HG03521 (cell line): ENCODE measurements at regions not wholly inside any gene's neighbourhood (a gene's known extent, or its start where the extent isn't known, plus 50 kb on each side); places are given as distances from the start of the nearest gene placed in this dataset.

Experiments
- ATAC-seq: cut with Tn5 transposase; IDR thresholded peaks from one replicate; pipeline ENCODE4 v1.9.1; 2021; ENCODE audit warnings: mild to moderate bottlenecking, moderate library complexity; ENCODE audit not compliant: unreplicated experiment

DNA sequence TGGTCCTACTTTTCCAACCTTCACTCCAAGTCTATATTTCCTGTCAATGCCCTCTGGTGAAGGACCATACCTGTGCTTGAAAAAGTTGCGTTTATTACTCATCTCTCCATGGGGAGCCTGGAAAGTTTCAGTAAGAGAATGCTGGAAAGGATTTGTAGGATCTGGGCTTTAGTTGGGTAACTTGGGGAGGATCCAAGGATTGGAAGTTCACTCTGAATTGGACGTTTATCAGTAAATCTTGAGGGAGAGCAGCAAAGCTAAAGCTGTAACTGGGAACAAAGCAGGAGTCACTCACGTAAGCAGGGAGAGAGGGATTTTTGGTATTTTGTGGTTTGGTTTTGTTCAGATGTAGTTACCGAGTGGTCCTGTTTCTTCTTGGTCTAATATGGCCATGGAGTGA lies 51.4 kb upstream of the NPVF start:
- ATAC-seq: no peak

DNA sequence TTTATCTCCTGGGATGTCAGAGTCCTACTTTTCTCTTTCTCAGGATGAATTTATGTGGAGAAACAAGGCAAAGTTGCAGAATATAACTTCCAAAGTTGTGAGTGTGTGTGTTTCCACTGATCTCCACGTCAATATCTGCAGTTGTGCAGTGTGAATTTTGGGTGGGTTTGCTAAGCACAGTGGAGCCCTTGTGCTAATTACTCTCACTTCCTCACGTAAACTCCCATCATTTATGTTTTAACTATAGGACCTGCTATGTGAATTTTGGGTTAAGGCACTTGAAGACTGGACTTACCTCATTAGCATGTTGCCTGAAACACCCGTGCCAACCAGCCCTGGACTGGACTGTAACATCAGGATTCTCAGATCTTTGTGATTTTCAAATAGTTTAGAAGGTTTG lies 51.9 kb upstream of the NPVF start:
- ATAC-seq: no peak

DNA sequence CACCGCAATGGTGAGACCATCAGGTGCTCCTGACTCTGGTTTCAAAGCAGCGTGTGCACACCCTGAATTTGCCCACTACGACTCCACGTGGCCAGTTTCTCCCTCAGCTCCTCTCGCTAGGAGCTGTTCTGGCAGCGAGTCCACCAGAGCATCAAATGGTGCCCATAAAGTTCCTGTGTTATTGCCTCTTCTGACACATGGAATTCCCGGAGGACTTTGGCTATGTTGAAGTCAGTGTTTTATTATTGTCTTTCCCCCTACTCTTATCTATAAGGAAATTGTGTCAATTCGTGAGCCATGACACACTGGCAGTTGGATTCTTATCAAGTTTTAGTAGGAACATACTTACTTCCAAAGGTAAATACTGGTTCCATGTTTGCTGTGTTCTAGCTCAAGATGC lies 53.9 kb upstream of the NPVF start:
- no peak for ATAC-seq

DNA sequence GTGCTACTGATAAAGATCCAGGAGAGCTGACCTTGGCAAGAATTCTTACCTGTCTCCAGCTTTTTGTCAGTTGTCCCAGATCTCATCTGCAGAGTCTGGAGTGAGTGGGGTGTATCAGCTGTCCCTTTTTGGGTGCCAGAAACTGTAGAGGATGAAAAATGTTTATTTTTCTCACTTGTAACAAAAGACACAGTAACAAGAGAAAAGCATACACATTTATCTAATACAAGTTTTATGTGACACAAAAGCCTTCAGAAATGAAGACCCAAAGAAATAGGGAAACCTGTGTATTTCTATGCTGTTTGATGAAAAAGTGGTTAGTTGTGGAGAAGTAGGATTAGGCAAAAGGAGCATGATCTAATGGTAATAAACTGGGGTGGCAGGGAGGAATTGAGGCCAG lies 58.5 kb upstream of the NPVF start:
- ATAC-seq: no peak

DNA sequence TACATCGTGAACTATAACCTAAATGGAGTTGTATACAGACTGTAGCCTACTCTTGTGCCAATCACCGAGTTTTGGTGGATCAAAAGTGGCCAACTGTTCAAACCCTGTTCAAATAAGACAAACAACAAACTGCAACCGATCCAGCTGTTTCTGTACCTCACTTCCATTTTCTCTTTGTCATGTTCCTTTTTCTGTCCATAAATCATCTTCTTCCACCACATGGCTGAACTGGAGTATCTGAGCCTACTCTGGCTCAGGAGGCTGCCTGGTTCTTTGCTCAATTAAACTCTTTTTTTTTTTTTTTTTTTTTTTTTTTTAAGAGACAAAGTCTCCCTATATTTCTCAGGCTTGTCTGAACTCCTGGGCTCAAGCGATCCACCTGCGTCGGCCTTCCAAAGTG lies 59.0 kb upstream of the NPVF start:
- ATAC-seq: no peak

DNA sequence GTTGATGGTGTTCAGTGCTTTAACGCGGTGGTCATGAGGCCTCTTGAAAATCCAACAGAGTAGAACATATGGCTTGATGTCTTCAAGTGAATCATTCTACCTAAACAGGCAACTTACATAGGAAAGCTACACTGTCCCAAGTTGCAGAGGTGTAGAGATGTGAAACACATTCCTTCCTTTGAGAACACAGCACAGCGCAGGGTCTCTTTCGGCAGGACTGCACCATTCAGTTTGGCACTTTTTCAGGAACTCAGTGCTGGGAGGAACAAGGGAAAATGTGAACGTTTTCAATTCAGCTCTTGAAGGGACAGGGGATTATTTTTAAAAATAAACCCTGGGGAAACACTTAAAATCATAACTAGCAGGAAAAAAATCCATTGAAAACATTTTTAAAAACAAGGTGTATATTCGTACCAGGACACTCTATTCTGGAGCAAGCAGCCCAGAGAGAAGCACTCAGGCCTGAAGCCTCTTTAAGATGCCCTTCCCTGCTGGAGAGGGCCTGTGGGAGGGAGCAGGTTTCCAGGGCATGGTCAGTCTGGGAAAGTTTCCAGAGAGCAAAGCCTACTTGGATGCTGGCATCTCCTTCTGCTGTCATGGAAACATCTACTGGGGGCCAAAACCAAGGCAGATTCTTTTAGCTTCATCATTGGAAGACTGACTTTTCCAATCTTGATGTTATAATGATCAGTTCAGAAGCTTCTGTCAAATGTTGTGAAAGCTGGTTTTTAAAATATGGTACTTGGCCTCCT lies 60.4 kb upstream of the NPVF start:
- no peak for ATAC-seq

DNA sequence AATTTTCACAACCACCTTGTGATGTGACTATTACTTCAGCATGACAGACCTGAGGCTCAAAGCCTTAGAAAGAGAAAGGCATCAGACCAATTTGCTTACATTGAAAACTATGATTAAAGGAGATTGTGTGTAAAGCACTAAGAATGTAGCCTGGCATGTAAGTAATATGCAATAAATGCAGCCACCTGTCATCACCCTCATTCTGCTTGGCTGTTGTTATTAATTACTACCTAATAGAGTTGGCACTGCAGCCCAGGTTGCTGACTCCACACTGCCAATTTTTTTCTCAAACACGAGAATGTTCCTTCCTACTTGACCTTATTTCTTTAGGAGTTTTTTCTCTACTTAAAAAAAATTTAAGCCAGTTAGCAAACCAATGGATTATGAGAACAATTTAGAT lies 61.2 kb upstream of the NPVF start:
- ATAC-seq: no peak

DNA sequence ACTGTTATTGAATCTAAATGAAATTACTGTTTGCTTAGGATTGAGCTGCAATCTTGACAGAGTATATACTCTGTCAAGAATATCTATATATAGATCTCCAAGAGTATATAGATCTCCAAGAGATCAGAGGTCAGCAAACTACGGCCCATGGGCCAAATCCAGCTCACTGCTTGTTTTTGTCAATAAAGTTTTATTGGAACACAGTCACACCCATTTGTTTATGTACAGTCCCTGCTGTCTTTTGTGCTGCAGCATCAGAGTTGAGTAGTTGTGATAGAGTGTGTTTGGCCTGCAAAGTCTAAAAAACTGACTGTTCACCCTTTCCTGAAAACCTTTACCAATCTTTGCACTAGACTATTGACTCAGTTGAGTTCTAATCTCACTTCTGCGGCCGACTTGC lies 66.3 kb upstream of the NPVF start:
- ATAC-seq: no peak

DNA sequence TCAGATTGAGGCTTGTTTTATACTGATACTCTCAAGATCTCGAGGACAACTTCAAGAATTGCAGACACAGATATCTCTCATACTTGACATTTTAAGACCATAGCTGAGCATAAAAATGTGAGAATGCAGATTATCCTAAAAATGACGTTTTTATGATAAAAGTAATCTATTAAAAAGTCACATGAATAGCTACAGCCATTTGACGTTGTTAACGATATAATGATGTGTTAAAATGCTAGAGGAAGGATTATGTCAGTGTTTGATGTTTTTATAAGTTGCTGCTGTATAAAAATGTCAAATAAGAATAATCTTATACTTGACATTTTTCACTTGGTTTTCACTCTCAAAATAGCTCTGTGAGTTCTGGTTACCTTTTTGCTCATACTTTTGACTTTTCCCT lies 67.1 kb upstream of the NPVF start:
- ATAC-seq: no peak

DNA sequence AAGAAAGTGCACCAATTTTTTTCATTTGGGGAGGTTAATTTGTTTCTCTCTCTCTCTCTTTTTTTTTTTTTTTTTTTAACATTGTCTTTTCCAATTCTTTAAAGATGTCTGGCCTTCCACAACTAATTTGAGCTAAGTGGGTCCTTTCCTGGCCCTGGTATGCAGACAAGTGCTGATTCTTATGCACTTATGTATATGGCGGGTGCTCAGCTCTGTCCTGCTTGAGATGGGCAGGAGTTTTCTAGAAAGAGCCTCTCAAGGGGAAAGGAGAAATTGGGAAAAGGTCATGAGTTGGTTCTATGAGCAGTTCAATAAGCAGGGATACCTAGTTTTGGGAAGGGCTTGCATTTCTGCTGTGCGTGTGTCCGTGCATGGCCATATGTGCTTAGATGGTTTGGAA lies 67.8 kb upstream of the NPVF start:
- no peak for ATAC-seq

DNA sequence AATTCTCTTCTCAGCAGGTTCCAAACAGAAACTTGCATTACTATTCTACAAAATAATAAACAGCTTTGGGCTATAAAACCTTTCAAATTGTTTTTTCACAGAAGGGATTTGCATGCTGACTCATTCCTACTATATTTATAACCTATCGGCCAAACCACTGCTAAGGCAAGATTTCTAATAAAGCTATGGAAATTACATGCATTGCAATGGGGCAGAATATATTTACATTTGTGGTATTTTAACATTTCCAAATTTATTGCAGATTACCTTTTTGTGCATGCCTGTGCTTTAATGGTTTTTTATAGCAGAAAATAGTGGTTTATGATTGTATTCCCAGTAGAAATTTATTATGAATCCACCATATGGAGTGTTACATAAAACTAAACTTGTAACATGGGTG lies 69.0 kb upstream of the NPVF start:
- no peak for ATAC-seq

DNA sequence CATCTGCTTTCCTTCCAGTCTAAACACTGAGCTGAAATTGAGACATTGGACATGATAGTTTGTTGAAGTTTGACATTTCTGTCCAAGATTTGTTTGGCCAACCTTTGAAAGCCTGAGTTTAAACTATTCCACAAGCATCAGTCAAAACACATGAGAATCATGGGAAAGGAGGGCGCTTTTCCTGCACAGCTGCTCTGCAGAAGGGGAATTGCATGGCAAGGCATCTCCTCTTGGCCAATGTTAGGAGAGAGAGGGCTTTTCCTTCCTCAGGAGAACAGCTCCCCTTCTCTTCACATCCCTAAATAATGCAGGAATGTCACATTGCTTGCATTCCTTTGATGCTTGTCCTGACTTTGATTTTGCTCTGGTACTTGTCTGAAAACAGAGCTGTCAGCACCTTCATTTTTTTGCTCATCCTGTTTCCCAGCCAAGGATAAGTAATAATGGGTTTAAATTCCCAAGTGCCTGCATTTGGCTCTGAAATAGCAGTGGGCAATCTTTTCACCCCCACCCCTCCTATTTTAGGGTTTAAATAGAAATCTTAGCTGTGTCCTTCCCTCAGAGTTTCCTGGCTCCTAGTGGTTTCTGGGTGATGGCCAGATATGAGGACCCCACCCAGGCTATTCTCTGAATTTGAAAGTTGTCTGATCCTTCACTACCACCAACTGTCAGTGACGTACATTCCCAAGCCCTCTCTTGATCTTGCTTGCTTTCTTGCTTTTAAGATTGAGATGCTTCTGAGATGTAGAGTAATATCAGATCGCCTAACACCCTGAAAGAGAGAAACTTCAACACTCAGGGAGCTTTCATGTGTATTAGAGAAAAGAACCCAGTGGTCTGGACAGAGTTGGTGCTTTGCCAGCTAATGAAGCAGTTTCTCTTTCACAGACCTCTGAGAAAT lies 75.2 kb upstream of the NPVF start:
- no peak for ATAC-seq

DNA sequence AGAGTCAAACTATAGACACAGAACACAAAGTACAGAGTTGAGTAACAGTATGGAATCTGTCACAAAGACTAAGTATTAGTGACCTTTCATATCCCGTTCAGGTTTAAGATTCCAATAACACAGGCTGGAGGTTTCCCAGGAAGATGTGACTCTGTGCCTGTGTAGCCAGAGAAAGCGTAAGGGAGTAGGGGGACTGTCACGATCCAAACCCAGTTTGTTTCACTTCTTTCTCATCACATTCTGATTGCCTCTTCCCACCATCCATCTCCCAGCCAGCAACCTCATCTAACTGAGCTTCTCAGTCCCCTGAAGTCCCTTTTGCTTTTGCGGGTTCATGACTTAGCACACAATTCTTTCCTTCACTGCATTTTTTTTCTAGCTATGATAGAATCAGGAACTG lies 76.4 kb upstream of the NPVF start:
- no peak for ATAC-seq

DNA sequence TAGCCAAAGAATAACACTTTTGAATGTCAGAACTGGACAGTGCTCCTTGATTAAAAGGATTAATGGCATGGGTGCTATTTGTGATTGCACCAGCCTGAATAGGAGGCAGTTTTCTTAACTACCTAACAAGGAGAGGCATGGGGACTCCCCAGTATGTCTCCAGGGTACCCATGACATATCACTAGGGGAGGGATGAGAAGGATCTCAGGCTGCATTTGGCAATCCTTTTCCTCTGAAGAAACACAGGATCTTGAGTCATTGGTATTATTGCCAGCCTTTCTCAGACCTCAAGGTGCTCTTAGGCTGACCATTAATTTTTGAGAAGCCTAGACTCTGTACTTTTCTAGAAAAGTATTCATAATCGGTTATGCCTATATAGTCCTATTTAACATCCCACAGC lies 77.5 kb upstream of the NPVF start:
- ATAC-seq: no peak

DNA sequence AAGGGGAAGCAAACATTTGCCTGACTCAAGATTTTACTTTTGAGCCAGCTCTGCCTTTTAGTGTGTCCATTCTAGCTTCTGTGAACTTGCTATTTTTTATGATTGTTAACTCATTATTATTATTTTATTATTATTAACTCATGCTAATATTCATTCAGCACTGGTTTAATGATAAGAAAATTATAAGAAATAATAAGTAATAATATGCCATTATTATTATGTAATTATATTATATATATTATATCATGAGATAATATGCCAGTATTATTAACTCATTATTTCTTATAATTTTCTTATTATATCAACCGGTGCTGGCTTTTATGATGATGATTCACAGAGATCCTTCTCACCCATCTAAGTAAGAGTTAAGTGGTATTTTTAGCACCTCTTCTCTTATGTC lies 79.3 kb upstream of the NPVF start:
- no peak for ATAC-seq

DNA sequence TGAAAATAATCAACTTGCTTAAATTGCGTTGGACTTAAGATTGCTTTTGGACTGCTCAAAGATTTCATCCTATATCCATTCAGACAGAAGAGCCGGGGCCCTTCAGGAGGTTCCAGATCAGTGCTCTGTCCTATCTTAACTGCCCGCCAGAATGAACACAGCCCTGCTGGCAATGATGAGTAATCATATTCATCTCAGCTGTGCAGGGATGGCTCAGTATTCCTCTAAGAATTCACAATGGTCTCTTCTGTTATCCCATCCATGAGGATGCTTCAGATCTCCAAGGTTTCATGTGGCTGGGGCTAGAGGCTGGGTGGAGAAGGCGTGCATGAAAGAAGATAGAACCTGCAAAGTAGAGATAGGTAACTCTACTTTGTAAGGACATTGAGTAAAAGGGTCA lies 80.0 kb upstream of the NPVF start:
- ATAC-seq: no peak

DNA sequence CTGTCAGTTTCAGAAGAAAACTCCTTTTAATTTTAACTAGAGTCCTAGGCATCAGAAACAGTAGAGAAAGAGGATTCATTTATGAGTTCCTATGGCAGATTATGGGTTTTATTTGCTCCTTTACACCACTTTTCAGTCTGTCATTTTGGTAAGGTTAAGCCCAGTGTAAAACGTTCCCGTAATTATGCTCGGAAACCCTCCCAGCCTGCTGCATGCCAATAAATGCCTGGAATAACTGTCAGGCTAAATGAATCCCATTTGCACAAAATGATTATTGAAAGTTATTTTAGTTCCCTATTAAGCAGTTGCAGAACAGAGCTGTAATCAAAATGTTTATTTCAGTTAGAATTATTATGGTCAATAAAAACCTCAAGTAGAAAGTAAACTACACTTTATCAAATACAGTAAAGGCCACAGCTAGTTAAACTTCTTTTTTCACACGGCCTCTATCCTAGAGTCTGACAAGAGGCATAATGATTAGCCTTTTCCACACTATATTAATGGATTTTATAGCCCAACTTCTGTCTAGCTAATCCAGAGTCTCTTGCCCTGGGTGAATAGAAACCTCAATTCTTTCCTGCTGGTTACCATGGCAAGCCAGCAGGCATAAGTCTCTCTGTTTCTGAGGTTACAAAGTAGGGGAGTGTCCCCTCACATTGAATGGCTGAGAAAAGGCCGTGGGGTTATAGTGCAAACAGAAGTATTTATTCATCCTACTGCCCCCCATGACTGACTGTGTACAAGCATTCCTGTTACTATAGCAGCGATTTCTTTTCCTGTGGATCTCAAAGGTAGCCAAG lies 80.8 kb upstream of the NPVF start:
- ATAC-seq: no peak

DNA sequence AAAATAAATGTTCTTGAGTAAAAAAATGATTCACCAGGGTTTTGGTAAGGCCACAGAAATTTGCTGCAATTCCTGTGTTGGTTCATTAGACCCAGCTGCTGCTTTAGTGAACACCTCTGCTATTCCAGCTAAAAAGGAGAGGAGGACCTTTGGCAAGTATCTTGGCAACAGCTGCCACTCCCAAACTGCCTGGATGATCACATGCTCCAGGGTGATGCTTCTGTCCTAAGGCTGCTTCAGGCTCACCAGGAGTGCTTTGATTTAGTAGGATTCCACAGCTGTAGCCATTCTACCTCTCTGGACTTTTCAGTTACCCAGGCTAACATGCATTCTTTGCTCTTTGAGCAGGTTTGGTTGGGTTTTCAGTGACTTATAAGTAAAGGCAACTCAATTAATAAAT lies 82.6 kb upstream of the NPVF start:
- no peak for ATAC-seq

DNA sequence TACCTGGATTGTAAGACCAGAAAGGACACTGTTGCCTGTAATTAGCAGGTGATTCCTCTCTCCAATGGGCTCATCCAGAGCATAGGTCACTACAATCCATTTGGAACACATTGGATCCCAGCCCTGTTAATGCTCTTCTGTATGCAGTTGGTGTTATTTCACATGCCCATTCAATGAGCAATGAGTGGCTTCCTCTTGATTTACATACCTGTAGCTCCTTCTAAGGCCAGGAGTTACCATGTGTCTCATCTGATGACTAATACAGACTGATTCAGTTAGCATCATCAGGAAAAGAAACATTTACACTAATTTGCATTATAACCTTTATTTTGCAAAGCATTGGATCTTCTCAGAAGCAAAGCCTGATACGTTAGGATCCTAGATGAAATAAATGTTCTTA lies 83.1 kb upstream of the NPVF start:
- no peak for ATAC-seq

DNA sequence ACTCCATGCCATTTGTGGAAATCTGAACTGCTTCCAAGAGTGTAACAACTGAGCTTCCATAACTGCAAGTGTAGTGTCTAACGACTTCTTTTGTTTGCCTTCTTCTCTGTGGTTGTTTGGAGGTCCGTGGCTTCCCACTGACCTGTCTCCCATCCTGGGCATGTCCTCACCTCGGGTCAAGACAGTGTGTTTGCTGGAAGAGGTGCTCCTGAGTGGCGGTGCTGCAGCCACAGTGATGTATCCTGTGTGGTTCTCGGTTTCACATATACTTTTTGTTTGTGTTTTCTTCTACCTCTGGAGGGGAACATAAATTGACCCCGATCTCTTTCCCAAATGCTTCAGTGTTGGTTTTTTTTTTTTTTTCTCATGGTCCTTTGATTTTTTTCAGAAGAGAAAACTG lies 84.7 kb upstream of the NPVF start:
- ATAC-seq: no peak

DNA sequence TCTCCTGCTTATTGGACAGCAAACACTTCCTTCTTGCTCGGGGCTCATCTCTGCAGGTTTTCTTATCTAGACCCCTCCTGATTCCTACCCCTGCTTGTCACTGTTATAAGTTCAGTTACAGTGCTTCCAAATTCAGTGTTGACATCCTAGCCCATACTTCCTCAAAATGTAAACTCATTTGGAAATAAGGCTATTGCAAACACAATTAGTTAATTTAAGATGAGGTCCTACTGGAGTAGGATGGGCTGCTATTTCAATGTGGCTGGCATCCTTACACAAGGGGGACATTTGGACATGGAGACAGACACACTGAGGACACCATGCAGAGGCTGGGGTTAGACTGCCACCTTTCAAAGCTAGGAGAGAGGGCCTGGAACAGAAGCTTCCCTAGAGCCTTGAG lies 85.2 kb upstream of the NPVF start:
- no peak for ATAC-seq
